ENCODE measurements at regions not wholly inside any gene's neighbourhood (a gene's known extent, or its start where the extent isn't known, plus 50 kb on each side); places are given as distances from the start of the nearest gene placed in this dataset.

- ChIA-PET POLR2A (no interaction called here), CTCF (interaction anchor here (0.7 to 1.8 kb wide), 2 partner anchors 30 kb away, joined by 3 to 6 read pairs; no protein-coding TSS in a partner anchor)
- ATAC-seq (no peak), DNase-seq (ENCODE audit: low spot score) (no peak)
- no peak overlapping the region for H3K4me3 Mint-ChIP-seq
- no peaks in the 10 kb centered on the region for H3K4me1 Mint-ChIP-seq
- H3K27me3 Mint-ChIP-seq (ENCODE audit: low read depth) = peaks cover 5% of the 10 kb centered on the region
- TF ChIP-seq ZNF512 (CRISPR knock-in tag; IDR thresholded peaks at IDR 0.05; ENCODE audit: borderline replicate concordance) (no peak), ZNF671 (CRISPR knock-in tag; IDR thresholded peaks at IDR 0.05) (no peak), NFATC4 (CRISPR knock-in tag; IDR thresholded peaks at IDR 0.05) (no peak), PRRX2 (CRISPR knock-in tag; IDR thresholded peaks at IDR 0.05) (no peak), IRF1 (CRISPR knock-in tag; IDR thresholded peaks at IDR 0.05) (no peak), TEAD1 (CRISPR knock-in tag; IDR thresholded peaks at IDR 0.05) (no peak), FOXP4 (CRISPR knock-in tag; IDR thresholded peaks at IDR 0.05) (no peak), NR2C2 (CRISPR knock-in tag; IDR thresholded peaks at IDR 0.05) (no peak), NFYB (CRISPR knock-in tag; conservative IDR thresholded peaks at IDR 0.05; ENCODE audit: low read depth) (no peak), MAX (CRISPR knock-in tag; IDR thresholded peaks at IDR 0.05) (no peak)
- H3K27ac Mint-ChIP-seq = no peak overlapping the region
- H3K36me3 Mint-ChIP-seq = no peaks in the 10 kb centered on the region
- no peaks in the 10 kb centered on the region for H3K9me3 Mint-ChIP-seq
These were observed 73.5 kb downstream of the BOD1 start for GRCh38 chr5:173542964-173543363.

GRCh38 chr5:173542159-173542558, 74.3 kb downstream of the BOD1 start:
- Mint-ChIP-seq H3K27ac (no peak overlapping the region), H3K4me3 (no peak overlapping the region), H3K27me3 (ENCODE audit: low read depth) (peaks cover 5% of the 10 kb centered on the region), H3K4me1 (no peaks in the 10 kb centered on the region), H3K9me3 (no peaks in the 10 kb centered on the region), H3K36me3 (no peaks in the 10 kb centered on the region)
- ChIA-PET POLR2A (no interaction called here), CTCF (interaction anchor here (0.7 kb wide), 1 partner anchor 31 kb away, joined by 3 read pairs; no protein-coding TSS in a partner anchor)
- no peak for DNase-seq (ENCODE audit: low spot score)
- no peak for ATAC-seq
- TF ChIP-seq ZNF263 (CRISPR knock-in tag; IDR thresholded peaks at IDR 0.05; ENCODE audit: low read depth) (no peak), ATF3 (CRISPR knock-in tag; conservative IDR thresholded peaks at IDR 0.05) (no peak), JUN (CRISPR knock-in tag; IDR thresholded peaks at IDR 0.05) (no peak), GRHL2 (CRISPR knock-in tag; IDR thresholded peaks at IDR 0.05; ENCODE audit: insufficient replicate concordance, severe bottlenecking) (no peak), ATF6 (CRISPR knock-in tag; IDR thresholded peaks at IDR 0.05) (no peak), ERG (CRISPR knock-in tag; IDR thresholded peaks at IDR 0.05) (no peak), GABPB1 (CRISPR knock-in tag; IDR thresholded peaks at IDR 0.05) (no peak), MAX (CRISPR knock-in tag; IDR thresholded peaks at IDR 0.05) (no peak), SMAD3 (CRISPR knock-in tag; IDR thresholded peaks at IDR 0.05; ENCODE audit: borderline replicate concordance) (no peak), NFATC4 (CRISPR knock-in tag; IDR thresholded peaks at IDR 0.05) (no peak), FOXK1 (CRISPR knock-in tag; IDR thresholded peaks at IDR 0.05) (no peak), E2F4 (CRISPR knock-in tag; IDR thresholded peaks at IDR 0.05; ENCODE audit: borderline replicate concordance, low read depth) (no peak), SOX15 (CRISPR knock-in tag; IDR thresholded peaks at IDR 0.05) (no peak), IRF2 (CRISPR knock-in tag; IDR thresholded peaks at IDR 0.05; ENCODE audit: borderline replicate concordance, low read depth) (no peak), NR1H2 (CRISPR knock-in tag; IDR thresholded peaks at IDR 0.05) (no peak), ZNF512 (CRISPR knock-in tag; IDR thresholded peaks at IDR 0.05; ENCODE audit: borderline replicate concordance) (no peak)

Data from WTC11 (cell line).